HG02678 (cell line): ENCODE measurements at regions not wholly inside any gene's neighbourhood (a gene's known extent, or its start where the extent isn't known, plus 50 kb on each side); places are given as distances from the start of the nearest gene placed in this dataset.

Source experiments
- ATAC-seq: cut with Tn5 transposase; IDR thresholded peaks from one replicate; pipeline ENCODE4 v1.9.1; 2021; ENCODE audit warnings: mild to moderate bottlenecking, moderate library complexity; ENCODE audit not compliant: unreplicated experiment

- no peak for ATAC-seq
Measured at GRCh38 chr18:57918601-57919000, 115.5 kb upstream of the ATP8B1 start.

DNA sequence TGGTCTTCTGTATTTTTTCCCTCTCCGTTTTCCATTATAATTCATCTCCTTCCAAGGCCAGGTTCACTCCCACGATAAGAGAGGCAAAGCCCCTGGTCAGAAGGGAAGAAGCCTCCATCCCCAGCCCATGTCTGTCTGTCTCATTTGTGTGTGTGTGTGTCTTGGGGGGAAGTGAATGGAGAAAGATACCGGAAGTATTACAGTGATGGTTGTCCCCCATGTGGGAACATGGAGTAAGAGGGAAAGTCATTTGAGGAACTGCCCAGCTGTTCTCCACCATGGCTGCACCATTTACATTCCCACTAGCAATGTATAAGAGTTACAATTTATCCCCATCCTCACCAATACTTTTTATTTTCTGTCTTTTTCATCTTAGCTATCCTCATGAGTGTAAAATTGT, 113.6 kb upstream of the ATP8B1 start:
- no peak for ATAC-seq

- ATAC-seq, result no peak
Measured at GRCh38 chr18:57915865-57916582, 112.9 kb upstream of the ATP8B1 start.

DNA sequence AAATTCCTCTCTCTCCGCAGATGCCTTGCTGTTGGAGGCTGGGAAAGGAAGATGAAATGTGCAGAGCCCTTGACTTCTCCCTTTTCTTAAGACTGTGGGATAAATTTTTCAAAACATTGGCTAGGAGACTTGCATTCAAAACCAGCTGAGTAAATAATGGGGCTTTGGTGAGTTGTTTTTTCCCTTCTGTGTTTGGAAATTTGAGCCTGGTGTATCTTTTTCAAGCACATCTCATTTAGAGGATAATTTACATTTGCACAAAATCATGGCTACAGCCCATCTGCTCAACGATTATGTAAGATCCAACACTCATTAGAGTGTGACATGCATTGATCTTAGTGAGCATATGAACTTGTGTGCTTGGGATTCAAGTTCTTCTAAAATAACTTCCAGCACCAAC, 112.1 kb upstream of the ATP8B1 start:
- no peak for ATAC-seq

- ATAC-seq, result no peak
Measured at GRCh38 chr18:57913686-57914085, 110.6 kb upstream of the ATP8B1 start.

GRCh38 chr18:57910817-57911216, 107.7 kb upstream of the ATP8B1 start:
- ATAC-seq, result no peak

DNA sequence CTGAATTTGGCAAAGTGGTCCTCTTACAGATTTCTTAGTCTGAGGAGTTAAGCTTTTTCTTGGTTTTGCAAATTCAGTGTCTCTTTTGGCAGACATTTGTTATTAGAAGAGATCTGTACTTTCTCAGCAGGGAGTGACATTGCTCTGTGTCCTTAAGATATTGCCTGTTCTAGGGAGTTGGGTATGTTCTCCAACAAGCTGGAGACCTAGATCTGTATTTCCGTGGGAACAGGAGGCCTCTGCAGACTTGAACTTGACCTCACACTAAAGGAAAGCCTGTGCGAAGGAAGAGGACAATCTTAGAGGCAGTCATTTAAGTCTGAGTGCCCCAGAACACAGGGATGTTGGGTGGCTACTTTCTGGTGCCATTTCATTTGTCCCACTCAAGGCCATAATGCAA, 107.0 kb upstream of the ATP8B1 start:
- ATAC-seq, result no peak

DNA sequence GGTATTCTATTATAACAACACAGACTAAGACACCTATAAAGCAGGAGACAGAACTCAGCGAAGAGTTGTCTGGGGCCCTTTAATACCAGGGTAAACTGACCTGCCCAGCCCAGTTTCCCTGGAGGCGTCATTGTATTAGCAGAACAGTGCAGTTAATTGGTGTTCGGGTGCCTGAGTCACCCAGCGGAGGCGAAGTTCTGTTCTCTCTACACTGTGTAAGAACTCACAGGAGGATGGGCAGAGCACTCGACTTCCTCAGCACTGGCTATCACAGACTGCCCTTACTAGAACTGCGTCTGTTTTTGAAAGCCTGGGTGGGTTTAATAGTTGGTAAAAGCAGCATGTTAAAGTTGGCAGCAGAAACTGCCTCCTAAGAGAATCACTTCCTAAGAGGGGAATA, 106.5 kb upstream of the ATP8B1 start:
- ATAC-seq, result no peak

- no peak for ATAC-seq
Measured at GRCh38 chr18:57908092-57908491, 105.0 kb upstream of the ATP8B1 start.

DNA sequence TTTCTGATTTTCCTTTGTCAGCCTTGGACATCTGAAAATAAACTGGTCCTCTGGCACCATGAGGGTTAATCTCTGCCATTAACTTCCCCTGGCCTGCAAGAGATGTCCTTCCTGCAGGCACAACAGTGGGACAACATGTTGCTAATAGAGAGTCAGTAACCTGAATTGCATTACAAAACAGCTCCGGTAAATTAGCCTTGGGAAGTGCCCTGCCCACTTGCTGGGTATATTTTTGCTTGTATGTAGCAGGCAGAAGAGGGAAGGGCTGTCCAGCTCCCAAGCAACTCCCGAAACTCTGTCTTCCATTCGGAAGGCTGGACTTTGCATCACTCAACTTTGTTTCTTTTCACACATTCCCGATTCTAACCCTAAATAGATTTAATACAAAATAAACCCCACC, 104.4 kb upstream of the ATP8B1 start:
- no peak for ATAC-seq

DNA sequence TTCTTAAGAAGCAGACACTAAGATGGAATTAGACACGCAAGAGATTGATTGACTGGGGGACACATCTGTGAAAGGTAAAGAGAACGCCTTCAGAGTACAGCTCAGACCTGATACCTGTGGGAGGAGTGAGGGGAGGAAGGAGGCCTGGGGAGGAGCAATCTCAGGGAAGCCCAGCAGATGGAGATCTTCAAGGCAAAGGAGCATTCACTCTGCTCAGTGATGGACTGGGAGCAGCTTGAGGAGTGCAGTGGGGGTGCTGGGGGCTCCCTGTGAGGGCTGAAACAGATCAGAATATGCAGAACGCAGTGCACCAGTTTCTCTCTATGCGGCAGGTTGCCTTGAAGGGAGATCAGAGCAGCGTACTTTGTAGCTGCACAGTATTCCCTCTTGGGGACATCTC, 103.7 kb upstream of the ATP8B1 start:
- no peak for ATAC-seq

DNA sequence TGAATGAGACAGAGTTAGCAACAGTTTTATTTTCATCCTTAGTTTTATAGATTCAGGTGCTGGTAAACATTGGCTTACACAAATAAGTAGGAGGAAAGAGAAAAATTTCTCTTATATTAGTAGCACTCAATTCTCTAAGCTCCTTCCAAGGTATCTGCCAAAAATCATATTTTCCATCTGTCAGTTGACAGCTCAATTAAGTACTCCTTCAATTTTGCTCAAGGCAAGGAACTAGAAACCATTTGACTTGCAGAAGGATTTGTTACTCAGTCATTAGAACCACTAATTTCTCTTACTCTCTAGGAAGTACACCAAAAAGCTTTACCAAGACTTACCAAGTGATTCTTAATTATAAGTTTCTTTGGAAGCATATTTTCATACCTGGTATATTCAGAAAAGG, 101.4 kb upstream of the ATP8B1 start:
- ATAC-seq, result no peak

GRCh38 chr18:57902721-57903120, 99.6 kb upstream of the ATP8B1 start:
- ATAC-seq, result no peak

DNA sequence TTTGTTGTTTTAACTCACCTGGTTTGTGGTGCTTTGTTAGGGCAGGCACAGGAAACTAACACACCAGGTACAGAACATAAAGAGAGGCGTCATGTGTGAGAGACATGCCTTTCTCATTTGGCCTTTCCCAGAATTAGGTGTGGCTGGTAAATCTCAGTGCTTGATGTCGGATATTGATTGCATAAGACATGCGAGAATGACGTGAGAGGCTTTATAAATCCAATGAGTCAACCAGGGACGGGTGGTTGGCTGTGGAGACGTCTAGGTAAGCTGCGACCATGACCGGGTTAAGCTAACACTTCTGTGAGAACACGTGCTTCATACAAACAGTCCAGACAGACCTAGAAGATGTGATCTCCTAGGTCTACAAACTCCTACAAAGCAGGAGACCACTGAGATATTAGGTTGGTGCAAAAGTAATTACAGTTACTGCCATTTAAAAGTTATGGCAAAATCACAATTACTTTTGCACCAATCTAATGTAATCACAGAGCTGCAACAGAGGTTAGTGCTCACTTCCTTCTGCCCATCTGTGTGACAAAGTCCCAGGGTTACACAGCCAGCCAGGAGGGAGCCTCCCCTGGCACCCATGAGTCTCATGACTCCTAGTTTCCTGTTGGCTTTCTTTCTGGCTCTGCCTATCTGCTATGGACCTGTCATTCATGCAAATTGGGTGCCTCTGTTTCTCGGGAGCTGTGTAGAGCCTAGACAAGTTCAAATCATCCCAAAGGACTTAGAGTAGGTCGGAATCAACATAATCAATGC, 98.9 kb upstream of the ATP8B1 start:
- ATAC-seq, result no peak

DNA sequence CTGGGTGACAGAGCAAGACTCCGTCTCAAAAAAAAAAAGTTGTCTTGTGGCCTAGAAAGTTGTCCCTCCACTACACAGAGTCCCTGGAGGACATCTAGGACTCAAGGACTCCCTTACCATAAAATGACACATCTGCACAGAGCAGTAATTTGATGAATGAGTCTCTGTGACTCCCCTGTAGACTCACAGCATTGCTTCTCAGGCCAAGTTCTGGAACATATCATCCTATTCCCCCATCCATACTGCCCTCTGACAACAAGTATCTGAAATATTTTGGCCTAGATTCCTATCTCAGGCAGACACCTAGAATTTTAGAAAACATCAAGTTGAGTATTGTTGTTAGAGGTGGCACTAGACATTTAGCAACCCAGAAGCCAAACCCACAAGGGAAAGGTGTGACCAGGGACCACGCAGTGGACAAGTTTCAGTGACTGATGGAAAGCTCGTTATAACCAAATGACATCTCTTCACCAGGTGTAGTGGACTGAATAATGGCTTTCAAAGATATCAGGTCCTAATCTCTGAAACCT, 97.9 kb upstream of the ATP8B1 start:
- ATAC-seq, result no peak

DNA sequence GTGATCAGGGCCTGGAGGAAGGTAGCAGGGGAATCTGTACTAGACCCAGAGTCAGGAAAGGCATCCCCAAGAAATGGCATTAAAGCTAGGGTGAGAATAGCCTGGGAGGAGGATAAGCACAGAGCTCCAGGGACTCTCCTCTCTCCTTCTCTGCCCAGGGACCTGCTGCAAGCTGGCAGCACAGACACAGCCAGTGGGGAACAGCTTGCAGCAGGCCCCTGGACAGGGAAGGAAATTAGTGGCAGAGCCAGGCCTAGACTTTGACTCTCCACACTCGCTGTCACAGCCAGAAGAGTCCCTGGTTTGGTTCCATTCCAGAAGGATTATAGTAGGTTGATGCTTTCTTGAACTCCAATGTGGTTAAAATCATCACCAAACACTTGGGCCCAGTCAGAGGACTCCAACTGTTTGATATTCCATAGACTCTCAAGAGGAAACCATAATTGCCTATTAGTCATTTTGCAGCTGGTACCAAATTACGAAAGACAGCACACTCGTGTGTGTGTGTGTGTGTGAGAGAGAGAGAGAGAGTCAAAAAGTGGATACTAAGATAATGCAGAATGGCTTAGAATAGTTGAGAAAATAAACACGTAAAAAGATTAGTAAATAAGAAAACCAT, 95.5 kb upstream of the ATP8B1 start:
- ATAC-seq, result no peak

GRCh38 chr18:57895182-57895581, 92.1 kb upstream of the ATP8B1 start:
- no peak for ATAC-seq

- no peak for ATAC-seq
Measured at GRCh38 chr18:57891707-57892391, 88.7 kb upstream of the ATP8B1 start.

DNA sequence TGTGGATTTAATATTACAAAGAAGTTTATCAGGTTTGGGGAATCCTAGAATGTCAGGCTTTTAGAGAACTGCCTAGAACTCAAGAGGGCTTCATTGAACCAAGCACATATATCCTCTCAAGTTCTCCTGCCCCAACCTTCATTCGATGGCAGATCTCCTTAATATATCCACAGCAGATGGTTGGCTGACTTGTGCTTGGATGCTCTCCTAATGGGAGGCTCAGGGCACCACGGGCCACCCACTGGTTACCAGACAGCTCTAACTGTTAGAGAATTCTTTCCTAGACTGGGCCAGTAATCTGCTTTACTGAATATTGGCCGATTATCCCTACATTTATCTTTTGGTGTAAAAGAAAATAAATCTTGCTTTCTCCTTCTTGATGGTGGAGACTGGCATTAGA, 87.2 kb upstream of the ATP8B1 start:
- ATAC-seq, result no peak

DNA sequence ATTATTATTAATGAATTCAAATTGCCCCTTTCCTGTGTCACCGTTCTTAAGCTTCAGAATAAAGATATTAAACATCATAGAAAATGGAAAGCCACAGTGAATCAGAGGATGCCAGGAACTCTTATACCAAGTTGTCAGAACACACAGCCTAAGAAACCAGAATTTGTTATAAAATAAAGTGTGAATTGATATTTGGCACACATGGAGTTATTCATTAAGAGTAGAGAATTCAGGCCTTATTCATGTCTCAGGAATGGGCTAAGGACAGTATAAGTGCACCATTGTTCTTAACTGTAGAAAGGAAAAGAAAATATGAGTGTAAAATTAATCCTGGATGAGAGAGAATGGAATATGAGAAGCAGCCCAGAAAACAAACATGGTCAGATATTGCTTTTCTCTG, 86.7 kb upstream of the ATP8B1 start:
- ATAC-seq, result no peak
